ENCODE measurements at regions not wholly inside any gene's neighbourhood (a gene's known extent, or its start where the extent isn't known, plus 50 kb on each side); places are given as distances from the start of the nearest gene placed in this dataset.

GRCh38 chr6:126091466-126091865 lies 105.1 kb downstream of the TRMT11 start:
- Mint-ChIP-seq H3K4me1 (ENCODE audit: low read depth, unreplicated experiment) (peaks cover 6% of the 10 kb centered on the region), H3K36me3 (ENCODE audit: insufficient read depth, unreplicated experiment) (no peaks in the 10 kb centered on the region), H3K27me3 (ENCODE audit: unreplicated experiment) (no peaks in the 10 kb centered on the region), H3K27ac (ENCODE audit: unreplicated experiment) (no peak overlapping the region), H3K9me3 (ENCODE audit: low read depth, unreplicated experiment) (no peaks in the 10 kb centered on the region), H3K4me3 (ENCODE audit: low read depth, unreplicated experiment) (no peak overlapping the region)
- TF ChIP-seq CTCF (IDR thresholded peaks at IDR 0.05; ENCODE audit: unreplicated experiment), result no peak
- no TSS peak for BruUV-seq (replicated peaks)
- DNase-seq, result no peak
- intact Hi-C loops (cut with micrococcal nuclease; ENCODE audit: unreplicated experiment), result no loop called here
- CTCF ChIA-PET, result interaction anchor here (0.7 kb wide), 1 partner anchor 15 kb away, joined by 4 read pairs; no protein-coding TSS in a partner anchor

DNA sequence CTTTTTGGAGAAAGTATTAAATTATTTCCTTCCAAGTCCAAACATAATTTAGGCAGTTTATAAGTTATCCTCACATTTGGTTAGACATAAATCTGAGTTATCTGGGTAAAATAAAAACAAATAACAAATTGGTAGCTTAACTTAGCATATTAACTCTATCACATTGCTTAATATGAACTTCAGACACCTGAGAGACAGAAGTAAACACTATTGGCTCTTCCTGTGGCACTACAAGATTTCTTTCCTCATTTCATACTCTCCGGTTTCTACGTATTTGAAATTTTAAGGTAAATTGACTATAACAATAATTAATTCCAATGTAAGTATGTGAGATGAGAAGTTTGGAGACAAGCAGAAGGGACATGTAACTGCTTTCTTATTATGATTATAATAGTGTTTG lies 106.8 kb downstream of the TRMT11 start:
- CTCF ChIA-PET, result no interaction called here
- no TSS peak for BruUV-seq (replicated peaks)

DNA sequence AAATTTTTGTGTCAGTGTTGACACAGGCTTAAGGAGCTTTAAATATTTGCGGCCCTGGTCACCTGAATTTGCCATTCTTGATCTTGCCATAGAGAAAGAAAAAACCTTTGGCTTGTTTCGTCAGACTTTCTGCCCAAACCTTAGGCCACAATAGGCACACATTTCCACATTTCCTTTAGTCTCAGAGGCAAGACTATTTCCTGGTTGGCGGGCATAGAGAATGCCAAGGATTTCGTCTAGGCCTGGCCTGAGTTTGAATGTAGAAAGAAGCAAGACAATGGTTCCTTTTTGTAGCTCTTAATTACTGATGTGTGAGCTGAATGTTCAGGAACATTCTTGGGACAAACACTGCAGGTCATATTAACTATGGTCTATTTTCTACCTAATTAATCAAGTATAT lies 108.1 kb downstream of the TRMT11 start:
- intact Hi-C loops (cut with micrococcal nuclease; ENCODE audit: unreplicated experiment), result no loop called here
- TF ChIP-seq CTCF (IDR thresholded peaks at IDR 0.05; ENCODE audit: unreplicated experiment), result no peak
- Mint-ChIP-seq H3K4me3 (ENCODE audit: low read depth, unreplicated experiment) (no peak overlapping the region), H3K36me3 (ENCODE audit: insufficient read depth, unreplicated experiment) (no peaks in the 10 kb centered on the region), H3K27me3 (ENCODE audit: unreplicated experiment) (no peaks in the 10 kb centered on the region), H3K4me1 (ENCODE audit: low read depth, unreplicated experiment) (no peaks in the 10 kb centered on the region), H3K9me3 (ENCODE audit: low read depth, unreplicated experiment) (no peaks in the 10 kb centered on the region), H3K27ac (ENCODE audit: unreplicated experiment) (no peak overlapping the region)
- CTCF ChIA-PET, result interaction anchor here (0.6 kb wide), 1 partner anchor 535 kb away, joined by 5 read pairs; no protein-coding TSS in a partner anchor
- BruUV-seq (replicated peaks), result no TSS peak
- DNase-seq, result no peak

More for the DNA sequence above, 106.8 kb downstream of the TRMT11 start:
- Mint-ChIP-seq H3K4me1 (ENCODE audit: low read depth, unreplicated experiment) (no peaks in the 10 kb centered on the region), H3K9me3 (ENCODE audit: low read depth, unreplicated experiment) (no peaks in the 10 kb centered on the region), H3K27me3 (ENCODE audit: unreplicated experiment) (no peaks in the 10 kb centered on the region), H3K36me3 (ENCODE audit: insufficient read depth, unreplicated experiment) (no peaks in the 10 kb centered on the region), H3K27ac (ENCODE audit: unreplicated experiment) (no peak overlapping the region), H3K4me3 (ENCODE audit: low read depth, unreplicated experiment) (no peak overlapping the region)
- intact Hi-C loops (cut with micrococcal nuclease; ENCODE audit: unreplicated experiment), result no loop called here
- no peak for DNase-seq
- no peak for TF ChIP-seq CTCF (IDR thresholded peaks at IDR 0.05; ENCODE audit: unreplicated experiment)

- Mint-ChIP-seq H3K4me3 (ENCODE audit: low read depth, unreplicated experiment) (no peak overlapping the region), H3K27ac (ENCODE audit: unreplicated experiment) (no peak overlapping the region), H3K27me3 (ENCODE audit: unreplicated experiment) (no peaks in the 10 kb centered on the region), H3K36me3 (ENCODE audit: insufficient read depth, unreplicated experiment) (no peaks in the 10 kb centered on the region), H3K4me1 (ENCODE audit: low read depth, unreplicated experiment) (no peaks in the 10 kb centered on the region), H3K9me3 (ENCODE audit: low read depth, unreplicated experiment) (no peaks in the 10 kb centered on the region)
- CTCF ChIA-PET, result no interaction called here
- BruUV-seq (replicated peaks), result no TSS peak
- no peak for DNase-seq
- intact Hi-C loops (cut with micrococcal nuclease; ENCODE audit: unreplicated experiment), result no loop called here
- TF ChIP-seq CTCF (IDR thresholded peaks at IDR 0.05; ENCODE audit: unreplicated experiment), result no peak
Measured at GRCh38 chr6:126100386-126100785, 114.0 kb downstream of the TRMT11 start.
